ENCODE measurements at regions not wholly inside any gene's neighbourhood (a gene's known extent, or its start where the extent isn't known, plus 50 kb on each side); places are given as distances from the start of the nearest gene placed in this dataset.
"Not testable (repeated sequence)": the region's sequence is repeated elsewhere in the genome, so short reads cannot be mapped to it uniquely, and the experiment has no call there.

DNA sequence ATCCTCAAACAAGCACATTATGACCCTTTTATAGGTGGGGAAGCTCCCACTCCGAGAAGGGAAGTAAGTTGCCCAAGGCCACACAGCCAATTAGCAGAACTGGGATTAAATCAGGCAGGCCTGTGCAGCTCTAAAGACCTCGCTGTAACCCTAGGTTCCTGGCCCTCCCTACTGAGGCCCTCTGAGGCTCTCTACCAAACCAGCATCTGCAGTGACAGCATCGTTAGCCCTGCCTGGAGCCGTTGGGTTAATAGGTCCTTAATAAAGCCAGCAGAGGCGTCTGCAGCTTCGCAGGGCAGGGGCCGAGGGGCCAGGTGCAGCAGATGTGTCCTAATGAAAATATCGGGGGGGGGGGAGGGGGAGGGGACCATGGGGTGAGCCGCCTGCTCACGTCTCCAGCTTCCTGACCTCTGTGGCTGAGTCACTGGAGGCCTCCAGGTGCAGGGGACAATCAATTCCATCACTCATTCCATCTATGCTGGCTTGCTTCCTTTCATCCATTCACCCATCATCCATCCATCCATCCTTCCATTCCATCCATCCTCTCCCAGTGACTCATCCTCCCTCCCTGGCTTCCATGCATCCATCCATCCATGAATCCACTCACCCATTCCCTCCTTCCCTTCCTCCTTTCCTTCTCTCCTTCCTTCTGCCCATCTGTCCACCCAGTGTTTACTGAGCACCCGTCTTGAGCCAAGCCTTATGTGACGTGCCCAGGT lies 203.9 kb downstream of the C9orf50 start:
- DNase-seq (ENCODE audit: low read depth in 1 of 2, low spot score in 1 of 2), result no peak

DNA sequence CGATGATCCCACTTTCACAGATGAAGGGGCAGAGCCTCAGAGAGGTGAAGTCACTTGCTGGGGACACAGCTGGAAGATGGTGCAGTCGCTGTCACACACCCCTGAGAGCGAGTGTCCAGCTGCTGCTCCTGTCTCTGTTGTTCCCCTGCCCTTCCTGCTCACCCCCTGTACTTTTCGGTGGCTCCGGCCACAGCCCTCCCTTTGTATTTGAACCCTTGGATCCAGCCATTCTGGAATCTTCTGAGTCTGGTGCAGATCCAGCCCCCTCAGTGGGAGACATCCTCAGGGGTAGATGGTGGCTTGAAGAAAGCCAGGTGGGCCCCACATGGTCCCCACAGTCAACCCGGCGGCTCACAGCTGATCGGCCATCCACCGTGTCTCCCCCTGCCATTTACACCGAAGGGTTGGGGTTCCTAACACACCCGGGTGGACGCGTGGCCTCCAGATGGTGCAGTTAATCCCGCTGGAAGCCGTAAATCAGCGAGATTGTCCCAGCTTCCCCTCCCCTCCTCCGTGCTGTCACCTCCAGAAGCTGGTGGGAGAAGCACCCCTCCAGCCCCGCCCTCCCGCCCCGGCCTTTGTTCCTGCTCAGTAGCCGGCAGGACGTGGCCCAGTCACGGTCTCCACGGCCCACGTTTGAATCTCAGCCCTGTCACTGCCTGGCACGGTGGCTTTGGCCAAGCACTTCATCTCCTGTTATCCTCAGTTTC lies 204.8 kb downstream of the C9orf50 start:
- no peak for DNase-seq (ENCODE audit: low read depth in 1 of 2, low spot score in 1 of 2)

DNA sequence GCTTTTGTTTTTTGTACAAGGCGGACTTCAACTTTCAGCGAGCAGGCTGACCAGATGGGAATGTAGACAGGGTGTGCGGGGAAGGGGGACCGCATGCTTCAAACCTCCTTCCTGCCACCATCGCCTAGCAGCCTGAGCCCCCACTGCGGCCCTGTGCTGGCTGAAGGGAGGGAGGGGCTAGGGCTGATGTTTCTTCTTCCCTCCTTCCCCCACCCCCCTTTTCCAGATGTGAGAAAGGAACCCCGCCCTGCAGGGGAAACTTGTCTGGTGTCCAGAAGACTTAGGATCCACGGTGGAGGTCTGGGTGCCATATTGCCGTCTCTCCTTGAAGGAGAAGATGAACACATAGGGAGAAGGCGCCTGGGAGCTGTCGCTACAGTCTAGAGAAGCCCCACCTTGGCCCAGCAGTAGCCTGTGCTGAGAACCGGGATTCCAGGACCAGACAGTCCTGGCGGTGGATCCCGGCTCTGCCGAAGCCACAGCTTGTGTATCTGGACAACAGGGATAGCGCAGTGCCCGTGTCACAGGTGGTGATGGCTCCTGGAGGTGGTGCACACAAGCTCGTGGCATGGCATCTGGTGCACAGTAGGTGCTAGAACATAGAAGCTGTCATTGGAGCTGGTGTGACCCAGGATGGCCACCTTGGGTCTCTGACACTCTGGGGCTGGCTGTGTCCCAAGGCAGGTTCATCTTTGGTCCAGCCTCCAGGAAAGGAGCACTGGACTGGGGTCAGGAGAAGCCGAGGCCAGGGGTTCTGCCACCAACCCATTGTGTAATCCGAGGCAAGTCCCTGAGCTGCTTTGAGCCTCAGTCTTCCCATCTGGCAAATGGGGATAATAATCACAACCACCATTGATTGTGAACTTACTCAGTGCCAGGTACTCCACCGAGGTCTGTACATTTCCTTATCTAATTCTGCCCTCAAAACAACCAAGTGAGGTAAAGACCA lies 205.6 kb downstream of the C9orf50 start:
- DNase-seq (ENCODE audit: low read depth in 1 of 2, low spot score in 1 of 2), result no peak

DNA sequence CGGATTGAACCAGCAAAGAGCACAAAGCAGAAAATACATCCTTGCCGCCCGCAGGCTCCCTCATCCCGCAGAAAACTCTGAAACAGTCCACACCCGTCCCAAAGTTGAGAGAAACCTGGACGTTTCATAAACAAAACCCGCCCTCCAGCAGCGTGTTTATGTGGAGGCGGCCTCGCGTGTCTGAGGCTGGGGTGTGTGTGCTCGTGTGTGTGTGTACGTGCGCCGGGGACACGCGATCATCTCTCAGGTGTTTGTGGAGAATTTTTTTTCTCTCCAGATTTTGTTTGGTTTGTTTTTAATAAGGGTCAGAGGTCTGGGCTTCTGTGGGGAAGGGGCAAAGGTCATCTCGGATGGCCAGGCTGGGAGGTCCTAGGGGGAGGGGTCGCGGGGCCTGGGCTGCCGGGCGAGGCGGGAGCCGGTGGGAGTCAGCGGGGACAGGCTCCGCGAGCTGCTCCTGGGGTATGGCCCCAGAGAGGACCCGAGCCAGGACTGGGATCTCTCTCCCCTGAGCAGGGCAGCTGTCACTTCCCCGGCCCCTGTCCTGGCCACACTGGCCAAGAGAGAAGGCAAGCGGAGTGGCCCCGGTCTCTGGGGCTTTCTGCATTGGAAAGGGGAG lies 206.4 kb downstream of the C9orf50 start:
- DNase-seq (ENCODE audit: low read depth in 1 of 2, low spot score in 1 of 2), result peak in 1 of 2 donors; percentile 30

DNA sequence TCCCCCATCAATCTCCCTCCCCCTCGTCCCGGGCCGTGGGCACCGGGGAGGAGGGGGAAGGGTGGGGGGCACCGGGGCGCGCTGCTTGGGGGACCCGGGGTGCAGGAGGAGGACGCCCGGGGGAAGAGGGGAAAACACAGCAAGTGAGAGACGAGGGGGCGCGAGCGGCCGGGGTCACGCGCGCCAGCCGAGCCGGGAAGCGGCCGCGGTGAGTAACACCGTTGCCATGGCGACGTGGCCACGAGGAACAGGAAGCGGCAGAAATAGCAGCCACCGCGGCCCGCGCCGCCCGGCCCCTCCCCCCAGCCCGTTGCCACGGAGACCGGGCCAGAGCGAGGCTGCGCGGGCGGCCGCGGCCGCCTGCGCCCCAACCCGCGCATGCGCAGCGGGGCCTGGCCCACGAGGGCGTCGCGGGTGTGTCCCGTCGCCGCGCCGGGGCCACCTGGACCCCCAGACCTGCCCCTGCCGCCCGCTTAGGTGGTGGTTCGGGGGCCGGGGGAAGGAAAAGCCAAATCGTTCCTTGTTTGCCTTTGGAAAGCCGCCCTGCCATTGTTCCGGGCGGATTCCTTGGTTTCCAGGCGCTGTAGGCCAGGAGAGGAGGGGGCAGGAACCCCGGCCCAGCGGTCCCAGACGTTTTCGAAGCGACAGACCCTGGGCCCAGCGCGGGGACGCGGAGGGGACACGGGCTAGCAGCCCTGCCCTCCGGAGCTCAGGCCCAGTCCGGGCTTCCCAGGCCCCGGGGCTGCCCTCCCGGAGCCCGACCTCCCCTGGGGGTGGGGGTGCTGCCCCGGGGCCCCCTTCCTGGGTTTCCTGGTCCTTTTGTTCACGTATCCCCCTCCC lies 207.1 kb downstream of the C9orf50 start:
- DNase-seq (ENCODE audit: low read depth in 1 of 2, low spot score in 1 of 2), result peak; percentile 99

DNA sequence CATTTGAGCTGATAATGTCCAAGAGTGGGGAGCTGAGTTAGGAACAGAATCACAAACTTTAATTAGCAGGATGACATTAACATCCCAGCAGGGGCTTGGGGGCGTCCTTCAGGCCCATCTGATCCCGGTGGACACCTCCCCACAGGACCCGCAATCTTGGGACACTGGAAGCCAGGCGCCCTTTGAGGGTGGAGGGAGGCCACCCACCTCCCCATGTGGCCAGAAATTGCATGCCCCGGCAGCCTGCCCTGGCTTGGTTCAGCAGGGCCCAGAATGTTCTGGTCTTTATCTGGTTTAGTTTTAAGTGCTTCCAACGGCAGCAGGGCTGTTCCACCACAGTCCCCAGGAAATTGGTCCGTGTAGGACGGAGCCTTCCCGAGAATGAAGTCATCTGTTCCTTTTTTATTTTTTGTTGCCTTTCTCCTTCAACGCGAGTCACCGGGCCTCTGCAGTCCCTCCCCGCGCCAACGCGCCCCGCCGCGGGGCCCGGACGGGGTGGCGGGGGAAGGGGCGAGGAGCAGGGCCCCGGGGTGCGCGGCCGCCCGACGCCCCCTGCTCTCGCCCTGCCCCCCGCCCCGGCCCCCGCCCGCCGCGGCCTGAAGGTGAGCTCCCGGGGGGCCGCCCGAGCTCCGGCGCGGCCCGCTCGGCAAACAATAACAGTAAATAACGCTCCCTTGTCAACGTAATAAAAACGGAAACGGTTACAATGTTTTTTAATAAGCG lies 207.9 kb downstream of the C9orf50 start:
- DNase-seq (ENCODE audit: low read depth in 1 of 2, low spot score in 1 of 2), result peak in 1 of 2 donors; percentile 41

DNA sequence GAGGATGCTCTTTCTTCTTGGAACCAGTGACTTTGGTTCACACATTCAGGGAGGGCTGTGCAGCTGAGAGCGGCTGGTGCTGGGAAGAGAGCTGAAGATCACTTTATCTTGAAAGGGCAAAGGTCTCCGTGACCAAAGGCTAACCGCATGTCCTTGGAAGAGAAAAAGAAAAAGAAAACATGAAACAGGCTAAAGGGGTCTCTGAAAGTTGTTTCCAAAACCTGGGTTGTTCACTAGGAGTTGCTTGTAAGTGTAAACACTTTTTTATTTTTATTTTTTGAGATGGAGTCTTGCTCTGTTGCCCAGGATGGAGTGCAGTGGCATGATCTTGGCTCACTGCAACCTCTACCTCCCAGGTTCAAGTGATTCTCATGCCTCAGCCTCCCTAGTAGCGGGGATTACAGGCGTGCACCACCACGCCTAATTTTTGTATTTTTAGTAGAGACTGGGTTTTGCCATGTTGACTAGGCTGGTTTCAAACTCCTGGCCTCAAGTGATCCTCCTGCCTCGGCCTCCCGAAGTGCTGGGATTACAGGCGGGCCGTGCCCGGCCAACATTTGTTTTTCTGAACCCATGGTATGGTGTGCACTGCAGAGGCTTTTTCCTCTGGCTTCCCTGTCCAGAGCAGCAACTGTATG lies 208.6 kb downstream of the C9orf50 start:
- not testable (repeated sequence) for DNase-seq (ENCODE audit: low read depth in 1 of 2, low spot score in 1 of 2)

DNA sequence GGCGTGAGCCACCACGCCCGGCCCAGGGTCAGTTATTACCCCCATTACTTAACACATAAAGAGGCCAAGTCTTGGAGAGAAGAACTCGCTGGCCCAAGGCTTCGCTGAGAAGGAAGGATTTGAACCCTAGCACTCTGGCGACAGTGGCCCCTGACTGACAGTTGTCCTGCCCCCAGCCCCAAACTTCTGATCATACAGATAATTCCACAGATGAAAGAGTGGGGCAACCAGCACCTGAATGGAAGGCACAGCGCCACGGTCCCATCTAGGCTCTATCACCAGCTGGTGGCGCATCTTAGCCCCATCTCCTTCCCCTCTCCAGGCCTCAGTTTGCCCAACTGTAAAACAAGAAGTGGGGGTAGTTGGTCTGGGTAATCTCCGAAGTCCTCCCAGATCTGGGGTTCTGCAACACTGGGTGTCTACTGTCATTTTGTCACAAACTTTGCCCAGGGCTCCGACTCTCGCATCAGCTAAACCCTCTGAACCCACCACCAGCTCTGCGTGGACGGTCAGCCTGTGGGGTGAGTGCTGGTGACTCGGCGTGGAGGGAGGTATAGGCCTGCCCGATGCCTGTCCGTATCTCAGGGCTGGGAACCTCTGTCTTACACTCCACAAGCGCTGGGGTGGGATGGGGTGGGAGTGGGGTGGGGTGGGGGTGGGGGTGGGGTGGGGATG lies 209.3 kb downstream of the C9orf50 start:
- no peak for DNase-seq (ENCODE audit: low read depth in 1 of 2, low spot score in 1 of 2)

DNA sequence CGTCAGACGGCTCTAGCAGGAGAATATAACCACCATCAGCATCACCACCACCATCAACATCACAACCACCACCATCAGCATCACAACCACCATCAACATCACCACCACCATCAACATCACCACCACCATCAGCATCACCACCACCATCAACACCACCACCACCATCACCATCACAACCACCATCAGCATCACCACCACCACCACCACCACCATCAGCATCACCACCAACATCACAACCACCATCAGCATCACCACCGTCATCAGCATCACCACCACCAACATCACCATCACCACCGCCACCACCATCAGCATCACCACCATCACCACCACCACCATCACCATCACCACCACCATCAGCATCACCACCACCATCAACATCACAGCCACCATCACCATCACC lies 210.7 kb downstream of the C9orf50 start:
- no peak for DNase-seq (ENCODE audit: low read depth in 1 of 2, low spot score in 1 of 2)

DNA sequence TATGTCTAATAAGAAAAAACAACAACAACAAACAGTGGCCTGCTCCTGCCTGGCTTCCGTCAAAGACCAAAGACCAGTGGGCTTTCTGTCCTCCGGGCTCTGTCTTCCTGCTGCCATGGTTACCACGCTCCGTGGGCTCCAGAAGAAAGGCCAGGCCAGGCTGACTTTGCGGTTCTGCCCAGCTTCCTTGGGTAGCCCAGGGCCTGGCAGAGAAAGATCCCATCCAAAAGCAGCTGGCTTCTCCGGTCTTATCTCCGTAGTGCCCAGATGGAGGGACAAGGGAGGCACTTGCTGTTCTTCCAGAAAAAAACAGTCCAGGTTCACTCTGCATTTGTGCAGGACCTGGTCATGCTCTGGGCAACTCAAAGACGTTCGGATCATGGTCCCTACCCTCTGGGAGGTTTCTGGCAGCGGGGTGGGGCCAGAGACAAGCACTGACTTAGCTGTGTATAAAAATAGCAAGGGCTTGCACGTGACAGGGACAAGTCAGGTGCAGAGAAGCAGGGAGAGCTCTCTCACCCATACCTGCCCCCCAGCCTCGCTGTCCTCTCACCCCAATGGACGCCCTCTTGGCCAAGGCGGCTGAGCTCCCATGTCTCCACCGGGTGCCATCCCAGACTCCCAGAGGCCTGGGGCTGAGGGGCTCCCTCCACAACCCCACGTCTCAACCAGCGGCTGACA lies 212.2 kb downstream of the C9orf50 start:
- DNase-seq (ENCODE audit: low read depth in 1 of 2, low spot score in 1 of 2), result no peak

DNA sequence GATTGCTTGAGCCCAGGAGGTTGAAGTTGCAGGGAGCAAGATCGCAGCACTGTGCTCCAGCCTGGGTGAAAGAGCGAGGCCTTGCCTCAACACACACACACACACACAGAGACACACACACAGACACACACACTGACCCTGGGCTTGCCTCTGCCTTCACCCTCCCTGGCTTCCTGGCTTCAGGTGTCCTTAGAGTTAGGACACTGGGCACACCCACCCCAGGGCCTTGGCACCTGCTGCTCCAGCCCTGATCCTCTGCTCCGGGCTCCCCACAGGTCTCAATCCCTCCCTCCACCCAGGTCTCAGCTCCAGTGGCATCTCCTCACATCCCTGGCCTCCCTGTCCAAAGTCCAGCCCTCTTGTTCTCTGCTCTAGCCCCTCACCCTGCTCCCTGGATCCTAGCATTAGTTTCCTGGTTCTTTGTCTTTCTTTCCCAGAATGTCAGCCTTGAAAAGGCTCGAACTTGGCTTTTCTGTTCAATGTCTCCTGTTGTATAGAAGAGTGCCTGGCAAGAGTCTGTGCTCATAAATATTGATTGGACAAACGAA lies 212.9 kb downstream of the C9orf50 start:
- DNase-seq (ENCODE audit: low read depth in 1 of 2, low spot score in 1 of 2), result no peak

DNA sequence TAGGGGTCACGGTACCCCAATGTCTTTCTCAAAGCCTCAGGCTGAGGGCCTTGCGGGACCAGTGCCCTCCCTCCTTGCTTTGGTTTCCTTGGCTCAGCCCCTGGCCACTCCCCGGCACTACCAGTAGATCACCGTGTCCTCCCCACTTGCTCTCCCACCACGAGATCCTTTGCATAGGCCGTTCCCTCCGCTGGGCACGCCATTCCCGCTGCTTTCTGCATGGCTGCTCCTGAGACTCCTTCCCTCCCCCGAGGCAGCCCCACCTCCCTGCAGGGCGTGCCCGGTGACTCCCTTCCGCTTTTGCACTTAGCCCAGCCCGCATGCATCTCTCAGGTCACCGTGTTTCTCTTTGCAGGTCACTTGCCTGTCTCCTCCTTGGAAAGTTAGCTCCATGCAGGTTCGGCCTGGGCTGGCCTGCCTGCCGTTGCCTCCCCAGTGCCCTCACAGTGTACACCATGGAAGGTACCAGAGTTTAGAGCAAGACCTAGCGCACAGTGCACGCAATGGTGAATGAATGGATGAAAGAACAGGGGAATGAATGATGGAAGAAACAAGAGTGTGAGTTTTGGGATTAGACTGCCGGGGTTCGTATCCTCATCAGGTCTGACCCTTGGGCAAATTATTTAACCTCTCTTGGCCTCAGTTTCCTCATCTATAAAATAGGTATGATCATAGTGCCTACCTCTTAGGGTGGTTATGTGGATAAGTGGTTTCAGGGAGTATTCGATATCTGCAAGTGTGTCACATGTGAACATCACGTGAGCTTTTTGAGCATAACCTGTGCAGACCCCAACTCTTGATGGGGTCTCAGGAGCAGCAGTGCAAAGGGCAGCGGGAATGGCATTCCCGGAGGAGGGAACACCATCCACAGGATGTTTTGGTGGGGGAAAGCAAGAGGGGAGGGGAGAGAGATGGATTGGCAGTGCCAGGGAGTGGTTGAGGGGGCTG lies 214.3 kb downstream of the C9orf50 start:
- DNase-seq (ENCODE audit: low read depth in 1 of 2, low spot score in 1 of 2), result no peak

DNA sequence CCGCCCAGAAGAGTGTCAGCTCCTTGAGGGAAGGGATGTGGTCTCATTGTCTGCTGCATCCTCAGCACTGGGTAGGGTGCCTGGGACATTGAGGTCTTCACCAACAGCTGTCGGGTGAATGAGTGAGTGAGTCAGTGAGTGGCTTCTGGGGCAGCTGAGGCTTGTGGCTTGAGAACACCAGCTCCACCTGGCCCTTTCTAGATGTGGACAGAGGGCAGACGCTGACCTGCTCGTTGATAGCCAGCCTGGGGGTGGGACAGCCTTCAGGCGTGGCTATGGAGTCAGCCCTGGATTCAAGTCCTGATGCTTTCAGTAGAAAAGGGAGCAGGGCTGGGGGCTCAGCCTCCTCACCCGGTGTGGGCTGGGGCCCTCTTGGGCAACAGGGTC lies 215.1 kb downstream of the C9orf50 start:
- DNase-seq (ENCODE audit: low read depth in 1 of 2, low spot score in 1 of 2), result no peak

DNA sequence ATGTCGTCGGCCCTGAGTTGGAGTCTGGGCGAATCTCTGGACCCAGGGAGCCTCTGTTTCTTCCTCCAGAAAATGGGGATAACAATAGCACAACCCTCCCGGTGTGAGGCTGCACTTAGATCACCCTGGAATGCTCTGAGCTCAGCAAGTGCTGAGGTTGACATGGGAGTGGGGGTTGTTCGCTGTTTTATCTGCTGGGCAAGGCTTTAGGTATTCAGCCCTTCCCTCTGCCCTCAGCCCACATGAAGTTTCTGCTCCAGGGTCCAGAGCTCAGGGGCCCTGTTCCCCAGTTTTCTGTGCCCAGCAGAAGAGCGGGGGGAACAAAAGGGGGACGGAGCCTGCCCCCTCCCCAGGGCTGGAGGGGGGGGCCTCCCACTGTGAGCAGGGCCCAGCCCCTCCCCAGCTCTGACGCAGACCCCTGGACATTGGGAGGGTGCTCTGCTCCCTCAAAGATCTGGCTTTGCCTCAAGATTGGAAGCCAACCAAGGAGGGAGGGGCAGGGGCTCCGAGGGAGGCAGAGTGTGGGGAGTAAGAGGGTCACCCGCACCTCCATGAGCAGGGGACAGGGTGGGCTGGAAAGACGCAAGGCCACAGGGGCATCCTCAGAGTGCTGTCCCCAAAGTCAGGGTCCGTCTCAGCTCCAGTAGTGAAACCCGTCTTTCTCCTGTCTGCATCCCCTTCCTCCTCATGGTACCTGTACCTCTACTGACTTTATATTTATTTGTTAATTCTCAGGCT lies 215.6 kb downstream of the C9orf50 start:
- no peak for DNase-seq (ENCODE audit: low read depth in 1 of 2, low spot score in 1 of 2)

DNA sequence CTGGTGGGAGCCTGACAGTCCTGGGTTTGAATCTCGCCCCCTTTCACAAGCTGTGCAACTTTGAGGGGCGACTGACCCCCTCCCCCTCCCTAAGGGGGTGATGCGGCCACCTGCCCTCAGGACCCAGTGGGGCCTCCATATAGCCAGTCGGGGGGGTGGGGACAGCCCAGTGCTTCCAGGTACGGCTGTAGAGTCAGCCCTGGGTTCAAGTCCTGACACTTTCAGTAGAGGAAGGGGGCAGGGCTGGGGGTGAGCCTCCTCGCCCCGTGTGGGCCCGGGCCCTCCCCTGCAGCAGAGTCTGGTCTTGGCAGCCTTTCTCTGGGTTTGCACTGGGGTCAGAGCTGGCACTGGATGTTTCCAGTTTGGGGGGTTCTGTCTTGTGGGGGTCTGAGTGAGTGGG lies 216.3 kb downstream of the C9orf50 start:
- DNase-seq (ENCODE audit: low read depth in 1 of 2, low spot score in 1 of 2), result no peak

Data from stimulated activated CD4-positive, alpha-beta T cell treated with anti-CD3 and anti-CD28 coated beads, Interleukin-15, amount 100 ng/mL, for 1 hour (primary cell).